Ascending aorta (tissue), 2 donors: ENCODE measurements at regions not wholly inside any gene's neighbourhood (a gene's known extent, or its start where the extent isn't known, plus 50 kb on each side); places are given as distances from the start of the nearest gene placed in this dataset.

Experiments
- DNase-seq, 2 donors: peaks; one replicate each; pipeline ENCODE4 v3.0.0-alpha.2; 2019; ENCODE audit warnings: low spot score in 2 of 2
- H3K27ac ChIP-seq, 2 donors: fragments of 200-600 bp; sonication (generic); one replicate each; pipeline ENCODE4 v1.5.1; 2016 to 2017; ENCODE audit warnings: mild to moderate bottlenecking in 1 of 2
- H3K27me3 ChIP-seq: fragments of 200-600 bp; sonication (generic); one replicate; pipeline ENCODE4 v1.5.1; 2017
- H3K36me3 ChIP-seq, 2 donors: fragments of 200-600 bp; sonication (generic); one replicate each; pipeline ENCODE4 v1.5.1; 2016
- H3K4me1 ChIP-seq, 2 donors: fragments of 200-600 bp; sonication (generic); one replicate each; pipeline ENCODE4 v1.5.1; 2016 to 2017; ENCODE audit warnings: mild to moderate bottlenecking in 1 of 2
- H3K4me3 ChIP-seq, 2 donors: fragments of 200-600 bp; sonication (generic); one replicate each; pipeline ENCODE4 v1.5.1; 2016 to 2017; ENCODE audit warnings: mild to moderate bottlenecking in 1 of 2
- H3K9me3 ChIP-seq, 2 donors: fragments of 200-600 bp; sonication (generic); one replicate each; pipeline ENCODE4 v1.5.1; 2016
- CTCF ChIP-seq, 3 experiments: fragments of 200-600 bp in 2 of 3; fragments of 450-650 bp in 1 of 3; sonication (generic) in 2 of 3; IDR thresholded peaks; one replicate each; pipeline ENCODE4 v1.5.1; 2016 to 2019; ENCODE audit warnings: antibody characterized with exemption in 3 of 3, mild to moderate bottlenecking in 1 of 3, moderate library complexity in 1 of 3
- intact Hi-C: fragments of 100-400 bp; cut with DNase I; formaldehyde crosslinking; loops from one replicate; pipeline ENCODE4 v1.15.1; 2023

GRCh38 chr5:169512385-169512784 lies 71.2 kb upstream of the SPDL1 start:
- H3K9me3 ChIP-seq = no peaks in the 10 kb centered on the region
- no peaks in the 10 kb centered on the region for H3K27me3 ChIP-seq
- H3K4me1 ChIP-seq = no peaks in the 10 kb centered on the region
- no peak overlapping the region for H3K4me3 ChIP-seq
- H3K36me3 ChIP-seq = no peaks in the 10 kb centered on the region
- DNase-seq = no peak
- intact Hi-C loops = no loop called here
- no peak overlapping the region for H3K27ac ChIP-seq
- no peak for TF ChIP-seq CTCF (IDR thresholded peaks at IDR 0.05)

GRCh38 chr5:169511708-169512107 lies 71.9 kb upstream of the SPDL1 start:
- H3K27me3 ChIP-seq = no peaks in the 10 kb centered on the region
- no peaks in the 10 kb centered on the region for H3K4me1 ChIP-seq
- H3K9me3 ChIP-seq = no peaks in the 10 kb centered on the region
- H3K4me3 ChIP-seq = no peak overlapping the region
- DNase-seq = no peak
- H3K27ac ChIP-seq = no peak overlapping the region
- no peak for TF ChIP-seq CTCF (IDR thresholded peaks at IDR 0.05)
- intact Hi-C loops = no loop called here
- H3K36me3 ChIP-seq = no peaks in the 10 kb centered on the region

- H3K36me3 ChIP-seq = no peaks in the 10 kb centered on the region
- H3K9me3 ChIP-seq = no peaks in the 10 kb centered on the region
- intact Hi-C loops = no loop called here
- H3K27ac ChIP-seq = no peak overlapping the region
- no peak for DNase-seq
- H3K27me3 ChIP-seq = no peaks in the 10 kb centered on the region
- no peak overlapping the region for H3K4me3 ChIP-seq
- no peak for TF ChIP-seq CTCF (IDR thresholded peaks at IDR 0.05)
- no peaks in the 10 kb centered on the region for H3K4me1 ChIP-seq
Measured at GRCh38 chr5:169507051-169507450, 76.5 kb upstream of the SPDL1 start.

GRCh38 chr5:169503886-169504285 lies 79.7 kb upstream of the SPDL1 start:
- TF ChIP-seq CTCF (IDR thresholded peaks at IDR 0.05) = no peak
- DNase-seq = no peak
- H3K4me1 ChIP-seq = no peaks in the 10 kb centered on the region
- H3K27me3 ChIP-seq = no peaks in the 10 kb centered on the region
- no peak overlapping the region for H3K4me3 ChIP-seq
- intact Hi-C loops = no loop called here
- no peaks in the 10 kb centered on the region for H3K36me3 ChIP-seq
- H3K9me3 ChIP-seq = no peaks in the 10 kb centered on the region
- no peak overlapping the region for H3K27ac ChIP-seq

GRCh38 chr5:169499990-169500505 lies 83.5 kb upstream of the SPDL1 start:
- intact Hi-C loops = no loop called here
- Histone ChIP-seq H3K27ac (no peak overlapping the region), H3K36me3 (no peaks in the 10 kb centered on the region), H3K27me3 (no peaks in the 10 kb centered on the region), H3K4me3 (no peak overlapping the region), H3K4me1 (no peaks in the 10 kb centered on the region), H3K9me3 (no peaks in the 10 kb centered on the region)
- TF ChIP-seq CTCF (IDR thresholded peaks at IDR 0.05) = no peak
- DNase-seq = no peak

GRCh38 chr5:169496878-169497277 lies 86.7 kb upstream of the SPDL1 start:
- intact Hi-C loops = no loop called here
- TF ChIP-seq CTCF (IDR thresholded peaks at IDR 0.05) = no peak
- Histone ChIP-seq H3K4me1 (no peaks in the 10 kb centered on the region), H3K9me3 (no peaks in the 10 kb centered on the region), H3K36me3 (no peaks in the 10 kb centered on the region), H3K27me3 (no peaks in the 10 kb centered on the region), H3K4me3 (no peak overlapping the region), H3K27ac (no peak overlapping the region)
- no peak for DNase-seq
